Upper lobe of left lung (tissue), 6 donors: ENCODE measurements at regions not wholly inside any gene's neighbourhood (a gene's known extent, or its start where the extent isn't known, plus 50 kb on each side); places are given as distances from the start of the nearest gene placed in this dataset.

ENCODE experiments used
- ATAC-seq, 2 donors: fragments of 200-7000 bp; cut with Tn5 transposase; one replicate each; pipeline ENCODE4 v1.9.1; 2022; ENCODE audit warnings: mild to moderate bottlenecking in 2 of 2, moderate library complexity in 2 of 2; ENCODE audit not compliant: low FRiP score in 2 of 2
- DNase-seq, 2 donors: peaks; one replicate each; pipeline ENCODE4 v3.0.0-alpha.2; 2019 to 2020
- H3K27ac ChIP-seq, 4 donors: fragments of 200-600 bp; sonication (generic); one replicate each; pipeline ENCODE4 v1.5.1; 2016 to 2019
- H3K27me3 ChIP-seq, 4 donors: fragments of 200-600 bp; sonication (generic); one replicate each; pipeline ENCODE4 v1.5.1; 2017 to 2019
- H3K36me3 ChIP-seq, 4 donors: fragments of 200-600 bp; sonication (generic); one replicate each; pipeline ENCODE4 v1.5.1; 2016 to 2019
- H3K4me1 ChIP-seq, 4 donors: fragments of 200-600 bp; sonication (generic); one replicate each; pipeline ENCODE4 v1.5.1; 2018 to 2019
- H3K4me3 ChIP-seq, 4 donors: fragments of 200-600 bp; sonication (generic); one replicate each; pipeline ENCODE4 v1.5.1; 2017 to 2019; ENCODE audit warnings: mild to moderate bottlenecking in 2 of 4, moderate library complexity in 1 of 4
- H3K9me3 ChIP-seq, 4 donors: fragments of 200-600 bp; sonication (generic); one replicate each; pipeline ENCODE4 v1.5.1; 2018 to 2019
- CTCF ChIP-seq, 6 experiments: fragments of 450-650 bp in 4 of 6; fragments of 200-600 bp in 2 of 6; sonication (generic) in 2 of 6; IDR thresholded peaks; one replicate each; pipeline ENCODE4 v1.5.1; 2016 to 2019; ENCODE audit warnings: antibody characterized with exemption in 6 of 6
- EP300 ChIP-seq, 4 donors: sonication (generic); formaldehyde crosslinking; IDR thresholded peaks; one replicate each; pipeline ENCODE4 v1.5.1; 2017; ENCODE audit warnings: antibody characterized with exemption in 4 of 4, control low read depth in 2 of 4
- POLR2A ChIP-seq, 4 donors: fragments of 450-650 bp; IDR thresholded peaks; one replicate each; pipeline ENCODE4 v1.5.1; 2016 to 2017; ENCODE audit warnings: antibody characterized with exemption in 4 of 4, mild to moderate bottlenecking in 2 of 4
- POLR2AphosphoS5 ChIP-seq, 2 donors: sonication (generic); formaldehyde crosslinking; IDR thresholded peaks; one replicate each; pipeline ENCODE4 v1.5.1; 2017; ENCODE audit warnings: antibody characterized with exemption in 2 of 2
- WGBS, 2 donors: methylation state at CpG; one replicate each; pipeline ENCODE4 v1.1.5; 2017 to 2018; 5-methylcytosine and 5-hydroxymethylcytosine counted together
- donor health status: DM: no; HTN: no; CAD: no; lungs with moderate emphysema.
- donor health status: DM: no; HTN: yes; CAD: no; lungs with severe emphysema.

GRCh38 chr3:22585504-22585903 lies 617.6 kb upstream of the UBE2E2 start:
- H3K4me1 ChIP-seq = no peaks in the 10 kb centered on the region
- no peak overlapping the region for H3K4me3 ChIP-seq
- no peak overlapping the region for H3K27ac ChIP-seq
- DNase-seq (no peak), ATAC-seq (no peak)
- H3K27me3 ChIP-seq = no peaks in the 10 kb centered on the region
- H3K36me3 ChIP-seq = no peaks in the 10 kb centered on the region
- no peak for TF ChIP-seq POLR2AphosphoS5 (IDR thresholded peaks at IDR 0.05)
- no peak for TF ChIP-seq EP300 (IDR thresholded peaks at IDR 0.05)
- no peak for TF ChIP-seq POLR2A (IDR thresholded peaks at IDR 0.05)
- no peak for TF ChIP-seq CTCF (IDR thresholded peaks at IDR 0.05)
- no peaks in the 10 kb centered on the region for H3K9me3 ChIP-seq
- whole genome bisulfite sequencing, 2 donors = 54 to 59% methylated on average over 2 of the region's 2 CpGs

GRCh38 chr3:22585911-22586310 lies 617.2 kb upstream of the UBE2E2 start:
- Histone ChIP-seq H3K27me3 (no peaks in the 10 kb centered on the region), H3K9me3 (no peaks in the 10 kb centered on the region), H3K4me1 (no peaks in the 10 kb centered on the region), H3K27ac (no peak overlapping the region), H3K36me3 (no peaks in the 10 kb centered on the region), H3K4me3 (no peak overlapping the region)
- ATAC-seq (no peak), DNase-seq (no peak)
- 71 to 83% methylated on average over 2 of the region's 2 CpGs for WGBS, 2 donors
- TF ChIP-seq POLR2AphosphoS5 (IDR thresholded peaks at IDR 0.05) = no peak
- TF ChIP-seq EP300 (IDR thresholded peaks at IDR 0.05) = no peak
- TF ChIP-seq POLR2A (IDR thresholded peaks at IDR 0.05) = no peak
- no peak for TF ChIP-seq CTCF (IDR thresholded peaks at IDR 0.05)

GRCh38 chr3:22587446-22587845 lies 615.7 kb upstream of the UBE2E2 start:
- TF ChIP-seq POLR2AphosphoS5 (IDR thresholded peaks at IDR 0.05) (no peak), CTCF (IDR thresholded peaks at IDR 0.05) (no peak), EP300 (IDR thresholded peaks at IDR 0.05) (no peak), POLR2A (IDR thresholded peaks at IDR 0.05) (no peak)
- no peak overlapping the region for H3K4me3 ChIP-seq
- WGBS, 2 donors = 75 to 91% methylated on average over 7 of the region's 7 CpGs
- H3K4me1 ChIP-seq = no peaks in the 10 kb centered on the region
- ATAC-seq (no peak), DNase-seq (no peak)
- H3K27me3 ChIP-seq = no peaks in the 10 kb centered on the region
- no peaks in the 10 kb centered on the region for H3K36me3 ChIP-seq
- H3K9me3 ChIP-seq = no peaks in the 10 kb centered on the region
- no peak overlapping the region for H3K27ac ChIP-seq

GRCh38 chr3:22593638-22594037 lies 609.5 kb upstream of the UBE2E2 start:
- ATAC-seq (no peak), DNase-seq (no peak)
- WGBS, 2 donors = 39 to 49% methylated on average over 3 of the region's 3 CpGs
- Histone ChIP-seq H3K4me1 (no peaks in the 10 kb centered on the region), H3K27me3 (no peaks in the 10 kb centered on the region), H3K4me3 (no peak overlapping the region), H3K27ac (no peak overlapping the region), H3K36me3 (no peaks in the 10 kb centered on the region), H3K9me3 (no peaks in the 10 kb centered on the region)
- TF ChIP-seq EP300 (IDR thresholded peaks at IDR 0.05) = no peak
- TF ChIP-seq POLR2AphosphoS5 (IDR thresholded peaks at IDR 0.05) = no peak
- no peak for TF ChIP-seq POLR2A (IDR thresholded peaks at IDR 0.05)
- TF ChIP-seq CTCF (IDR thresholded peaks at IDR 0.05) = no peak

GRCh38 chr3:22594990-22595389 lies 608.1 kb upstream of the UBE2E2 start:
- no peak for TF ChIP-seq EP300 (IDR thresholded peaks at IDR 0.05)
- no peak for TF ChIP-seq CTCF (IDR thresholded peaks at IDR 0.05)
- TF ChIP-seq POLR2A (IDR thresholded peaks at IDR 0.05) = no peak
- no peak for TF ChIP-seq POLR2AphosphoS5 (IDR thresholded peaks at IDR 0.05)
- H3K36me3 ChIP-seq = no peaks in the 10 kb centered on the region

More at GRCh38 chr3:22594990-22595389, 608.1 kb upstream of the UBE2E2 start:
- Histone ChIP-seq H3K27ac (no peak overlapping the region), H3K27me3 (no peaks in the 10 kb centered on the region), H3K9me3 (no peaks in the 10 kb centered on the region), H3K4me3 (no peak overlapping the region), H3K4me1 (no peaks in the 10 kb centered on the region)
- no peak for ATAC-seq
- DNase-seq = no peak
